Gastroesophageal sphincter (tissue), 4 donors: ENCODE measurements at regions not wholly inside any gene's neighbourhood (a gene's known extent, or its start where the extent isn't known, plus 50 kb on each side); places are given as distances from the start of the nearest gene placed in this dataset.

ENCODE experiments used
- ATAC-seq: fragments of 150-250 bp; one replicate; pipeline ENCODE4 v1.9.1; 2016; ENCODE audit warnings: mild to moderate bottlenecking, moderate library complexity
- H3K27ac ChIP-seq, 4 donors: fragments of 200-600 bp; sonication (generic) in 3 of 4; 1 replicate in 3 of 4; 2 replicates in 1 of 4; pipeline ENCODE4 v1.5.1; 2016 to 2019
- H3K27me3 ChIP-seq: fragments of 200-600 bp; sonication (generic); one replicate; pipeline ENCODE4 v1.5.1; 2019
- H3K36me3 ChIP-seq, 2 donors: fragments of 200-600 bp; sonication (generic); one replicate each; pipeline ENCODE4 v1.5.1; 2019; ENCODE audit warnings: control low read depth in 1 of 2
- H3K4me1 ChIP-seq, 3 donors: fragments of 200-600 bp; sonication (generic); 1 replicate in 2 of 3; 2 replicates in 1 of 3; pipeline ENCODE4 v1.5.1; 2016 to 2019; ENCODE audit warnings: control low read depth in 2 of 3
- H3K4me3 ChIP-seq, 2 donors: fragments of 200-600 bp; sonication (generic); one replicate each; pipeline ENCODE4 v1.5.1; 2019; ENCODE audit warnings: mild to moderate bottlenecking in 1 of 2, moderate library complexity in 1 of 2
- H3K9me3 ChIP-seq, 3 donors: fragments of 200-600 bp; sonication (generic); one replicate each; pipeline ENCODE4 v1.5.1; 2017 to 2019; ENCODE audit warnings: control low read depth in 2 of 3
- EP300 ChIP-seq: sonication (generic); formaldehyde crosslinking; IDR thresholded peaks from one replicate; pipeline ENCODE4 v1.6.1; 2017; ENCODE audit warnings: antibody characterized with exemption, mild to moderate bottlenecking
- POLR2A ChIP-seq, 2 donors: fragments of 450-650 bp; IDR thresholded peaks; one replicate each; pipeline ENCODE4 v1.6.1; 2017; ENCODE audit warnings: antibody characterized with exemption in 2 of 2, mild to moderate bottlenecking in 2 of 2, moderate library complexity in 1 of 2
- POLR2AphosphoS5 ChIP-seq: sonication (generic); formaldehyde crosslinking; IDR thresholded peaks from one replicate; pipeline ENCODE4 v1.6.1; 2017; ENCODE audit warnings: antibody characterized with exemption
- WGBS, 2 donors: methylation state at CpG; one replicate each; pipeline ENCODE4 v1.1.5; 2018; ENCODE audit warnings: low coverage in 1 of 2; 5-methylcytosine and 5-hydroxymethylcytosine counted together
- TF ChIP-seq, protein P1 (sequence below), 4 experiments: fragments of 200-600 bp in 2 of 4; fragments of 450-650 bp in 2 of 4; sonication (generic) in 1 of 4; IDR thresholded peaks; one replicate each; pipeline ENCODE4 v1.5.1; 2017 to 2019; ENCODE audit warnings: antibody characterized with exemption in 4 of 4, mild to moderate bottlenecking in 2 of 4, moderate library complexity in 2 of 4

DNA sequence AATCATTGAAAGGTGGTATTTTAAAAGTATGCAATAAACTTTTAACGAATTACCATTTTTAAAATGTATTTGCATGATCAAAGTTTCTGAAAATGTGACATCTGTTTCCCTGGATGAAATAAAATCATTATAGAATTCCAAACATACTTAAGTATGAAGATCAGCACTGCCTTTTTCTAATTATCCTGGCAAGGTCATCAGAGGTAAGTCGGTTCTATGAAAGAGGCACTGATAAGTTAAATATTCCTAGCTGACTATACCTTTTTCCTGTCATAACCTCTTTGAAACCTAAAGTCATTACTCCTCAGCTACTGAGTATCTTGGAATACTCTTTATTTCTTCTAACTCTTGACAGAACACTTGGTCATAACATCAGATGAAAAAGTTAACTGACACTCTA is 406.1 kb upstream of the ALCAM start:
- no peaks in the 10 kb centered on the region for H3K36me3 ChIP-seq
- 47 to 60% methylated on average over 2 of the region's 2 CpGs for WGBS, 2 donors
- no peak for ATAC-seq
- H3K4me3 ChIP-seq, result no peak overlapping the region
- no peak overlapping the region for H3K27ac ChIP-seq
- no peaks in the 10 kb centered on the region for H3K27me3 ChIP-seq
- TF ChIP-seq POLR2AphosphoS5, result no peak
- no peak for TF ChIP-seq POLR2A (IDR thresholded peaks at IDR 0.05)
- no peak for TF ChIP-seq EP300
- TF ChIP-seq, protein P1, sequence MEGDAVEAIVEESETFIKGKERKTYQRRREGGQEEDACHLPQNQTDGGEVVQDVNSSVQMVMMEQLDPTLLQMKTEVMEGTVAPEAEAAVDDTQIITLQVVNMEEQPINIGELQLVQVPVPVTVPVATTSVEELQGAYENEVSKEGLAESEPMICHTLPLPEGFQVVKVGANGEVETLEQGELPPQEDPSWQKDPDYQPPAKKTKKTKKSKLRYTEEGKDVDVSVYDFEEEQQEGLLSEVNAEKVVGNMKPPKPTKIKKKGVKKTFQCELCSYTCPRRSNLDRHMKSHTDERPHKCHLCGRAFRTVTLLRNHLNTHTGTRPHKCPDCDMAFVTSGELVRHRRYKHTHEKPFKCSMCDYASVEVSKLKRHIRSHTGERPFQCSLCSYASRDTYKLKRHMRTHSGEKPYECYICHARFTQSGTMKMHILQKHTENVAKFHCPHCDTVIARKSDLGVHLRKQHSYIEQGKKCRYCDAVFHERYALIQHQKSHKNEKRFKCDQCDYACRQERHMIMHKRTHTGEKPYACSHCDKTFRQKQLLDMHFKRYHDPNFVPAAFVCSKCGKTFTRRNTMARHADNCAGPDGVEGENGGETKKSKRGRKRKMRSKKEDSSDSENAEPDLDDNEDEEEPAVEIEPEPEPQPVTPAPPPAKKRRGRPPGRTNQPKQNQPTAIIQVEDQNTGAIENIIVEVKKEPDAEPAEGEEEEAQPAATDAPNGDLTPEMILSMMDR (IDR thresholded peaks at IDR 0.05), result no peak
- H3K4me1 ChIP-seq, result peaks cover 0 to 20% (median 0%) of the 10 kb centered on the region in 3 donors
- H3K9me3 ChIP-seq, result no peaks in the 10 kb centered on the region

DNA sequence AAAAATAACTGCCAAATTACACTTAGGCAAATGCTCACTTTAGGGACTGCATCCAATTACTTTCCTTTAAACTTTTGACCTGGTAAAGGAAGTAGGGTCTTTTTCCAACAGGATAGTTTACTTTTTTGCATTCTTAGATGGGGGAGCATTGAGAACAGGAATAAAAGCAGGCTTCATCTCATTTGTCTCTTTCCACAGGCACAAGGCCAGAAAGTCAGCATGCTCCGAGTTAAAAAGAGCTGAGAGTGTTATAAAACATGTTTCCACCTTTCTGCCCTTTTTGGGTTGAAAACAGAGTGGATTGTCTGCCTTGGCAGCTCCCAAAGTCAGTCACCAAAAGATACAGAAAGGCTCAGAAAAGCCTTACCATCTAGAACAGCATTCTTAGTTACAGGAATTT is 404.9 kb upstream of the ALCAM start:
- no peak for ATAC-seq
- no peaks in the 10 kb centered on the region for H3K9me3 ChIP-seq
- no peaks in the 10 kb centered on the region for H3K27me3 ChIP-seq
- H3K27ac ChIP-seq, result no peak overlapping the region
- H3K36me3 ChIP-seq, result no peaks in the 10 kb centered on the region
- H3K4me3 ChIP-seq, result no peak overlapping the region
- TF ChIP-seq, protein P1 (IDR thresholded peaks at IDR 0.05), result no peak
- TF ChIP-seq POLR2AphosphoS5 (no peak), EP300 (no peak), POLR2A (IDR thresholded peaks at IDR 0.05) (no peak)
- H3K4me1 ChIP-seq, result peaks cover 0 to 20% (median 0%) of the 10 kb centered on the region in 3 donors
- 18 to 20% methylated on average over 1 of the region's 1 CpG for WGBS, 2 donors

DNA sequence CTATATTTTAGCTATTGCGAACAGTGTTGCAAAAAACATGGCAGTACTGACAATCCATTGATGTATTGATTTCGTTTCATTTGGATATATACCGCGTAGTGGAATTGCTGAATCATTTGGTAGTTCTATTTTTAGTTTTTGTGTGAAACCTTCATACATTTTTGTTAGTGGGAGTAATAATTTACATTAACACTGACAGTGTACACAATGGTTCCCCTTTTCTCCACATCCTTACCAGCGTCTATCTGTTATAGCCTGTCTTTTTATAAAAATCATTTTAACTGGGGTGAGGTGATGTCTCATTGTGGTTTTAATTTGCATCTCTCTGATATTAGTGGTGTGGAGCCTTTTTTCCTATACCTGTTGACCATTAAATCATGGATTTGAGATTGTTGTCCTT is 392.4 kb upstream of the ALCAM start:
- no peak overlapping the region for H3K4me3 ChIP-seq
- no peaks in the 10 kb centered on the region for H3K27me3 ChIP-seq
- no peak overlapping the region for H3K27ac ChIP-seq
- H3K36me3 ChIP-seq, result no peaks in the 10 kb centered on the region
- H3K4me1 ChIP-seq, result no peaks in the 10 kb centered on the region
- ATAC-seq, result no peak
- no peak for TF ChIP-seq POLR2AphosphoS5
- no peak for TF ChIP-seq POLR2A (IDR thresholded peaks at IDR 0.05)
- TF ChIP-seq, protein P1 (IDR thresholded peaks at IDR 0.05), result no peak
- no peak for TF ChIP-seq EP300
- WGBS, 2 donors, result 64 to 77% methylated on average over 5 of the region's 5 CpGs
- H3K9me3 ChIP-seq, result peaks cover 0 to 5% (median 0%) of the 10 kb centered on the region in 3 donors

DNA sequence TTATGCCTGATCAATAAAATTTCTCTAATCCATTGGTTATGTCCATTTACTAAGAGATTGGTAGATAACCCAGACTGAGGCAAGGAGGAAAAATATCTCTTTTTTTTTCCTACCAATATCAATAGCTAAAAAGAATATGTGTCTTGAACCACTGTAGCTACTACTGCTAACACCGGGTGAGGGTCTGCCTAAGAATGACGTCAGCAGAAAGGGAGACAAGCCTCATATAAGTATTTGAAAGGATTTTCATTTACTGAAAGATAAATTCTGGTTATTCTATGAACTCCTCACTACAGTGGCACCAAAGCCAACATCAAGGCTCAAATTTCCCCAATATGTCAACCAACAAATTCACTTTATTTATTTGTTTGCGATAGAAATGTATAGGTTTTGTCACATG is 389.0 kb upstream of the ALCAM start:
- no peaks in the 10 kb centered on the region for H3K4me1 ChIP-seq
- 95 to 98% methylated on average over 3 of the region's 3 CpGs for WGBS, 2 donors

DNA sequence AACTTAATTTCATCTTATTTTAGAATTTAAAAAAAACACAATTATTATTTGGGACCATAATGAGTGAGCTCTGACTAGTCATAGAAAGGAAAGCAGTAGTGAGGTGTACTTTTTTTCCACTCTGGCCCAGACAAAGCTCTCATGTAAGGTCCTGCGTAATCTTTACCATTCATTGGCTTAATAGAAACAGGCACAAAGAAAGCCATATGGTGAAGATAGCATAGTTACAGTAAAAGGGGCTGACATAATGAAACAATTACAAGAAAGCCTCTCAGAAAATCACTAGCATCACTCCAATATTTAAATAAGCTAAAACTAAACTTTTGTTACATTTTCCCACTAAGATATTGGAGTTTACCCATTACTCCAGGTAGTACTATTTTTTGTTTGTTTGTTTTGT is 384.6 kb upstream of the ALCAM start:
- WGBS, 2 donors, result 100% methylated on average over 1 of the region's 1 CpG
- TF ChIP-seq, protein P1 (IDR thresholded peaks at IDR 0.05), result no peak
- no peak for TF ChIP-seq EP300
- no peak for TF ChIP-seq POLR2AphosphoS5
- no peak for TF ChIP-seq POLR2A (IDR thresholded peaks at IDR 0.05)

More for the DNA sequence above, 389.0 kb upstream of the ALCAM start:
- H3K9me3 ChIP-seq, result peaks cover 0 to 5% (median 0%) of the 10 kb centered on the region in 3 donors
- no peak overlapping the region for H3K4me3 ChIP-seq
- no peak for TF ChIP-seq POLR2AphosphoS5
- no peak for TF ChIP-seq EP300
- TF ChIP-seq, protein P1 (IDR thresholded peaks at IDR 0.05), result no peak
- no peak for TF ChIP-seq POLR2A (IDR thresholded peaks at IDR 0.05)
- no peaks in the 10 kb centered on the region for H3K36me3 ChIP-seq
- no peak for ATAC-seq
- no peaks in the 10 kb centered on the region for H3K27me3 ChIP-seq
- no peak overlapping the region for H3K27ac ChIP-seq

More for the DNA sequence above, 384.6 kb upstream of the ALCAM start:
- Histone ChIP-seq H3K36me3 (no peaks in the 10 kb centered on the region), H3K9me3 (no peaks in the 10 kb centered on the region), H3K27me3 (no peaks in the 10 kb centered on the region), H3K27ac (no peak overlapping the region), H3K4me1 (no peaks in the 10 kb centered on the region), H3K4me3 (no peak overlapping the region)
- no peak for ATAC-seq
